Adrenal gland (tissue), 5 donors: ENCODE measurements at regions not wholly inside any gene's neighbourhood (a gene's known extent, or its start where the extent isn't known, plus 50 kb on each side); places are given as distances from the start of the nearest gene placed in this dataset.

ENCODE experiments used
- CTCF ChIP-seq, 6 experiments: fragments of 450-650 bp in 4 of 6; fragments of 200-600 bp in 2 of 6; sonication (generic) in 1 of 6; IDR thresholded peaks; 1 replicate in 5 of 6; 2 replicates in 1 of 6; pipeline versions ENCODE4 v1.5.1 to v1.8.0; 2016 to 2021; ENCODE audit warnings: antibody characterized with exemption in 6 of 6, mild to moderate bottlenecking in 2 of 6, moderate library complexity in 1 of 6
- POLR2A ChIP-seq, 2 donors: fragments of 450-650 bp; IDR thresholded peaks; one replicate each; pipeline ENCODE4 v1.6.1; 2017; ENCODE audit warnings: antibody characterized with exemption in 2 of 2, mild to moderate bottlenecking in 2 of 2, moderate library complexity in 1 of 2
- donor health status: DM: no; HTN: no; CAD: no.

DNA sequence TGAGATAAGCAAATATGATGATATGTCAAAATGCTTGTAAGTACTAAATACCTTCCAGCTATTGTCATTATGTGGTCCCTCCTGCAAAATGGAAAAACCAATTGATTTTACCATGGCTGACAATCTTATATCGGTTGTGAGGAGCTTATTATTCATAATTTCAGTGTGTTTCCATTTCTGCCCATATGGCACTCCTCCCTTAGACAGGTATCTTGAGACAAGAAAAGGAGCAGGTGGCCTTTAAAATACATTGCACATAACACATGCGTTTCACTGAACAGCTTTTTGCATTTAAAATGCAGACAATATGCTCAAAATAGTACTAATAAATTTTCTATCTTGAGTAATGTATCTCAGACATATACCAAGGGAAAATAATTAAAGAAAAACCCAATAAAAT lies 60.2 kb upstream of the SH3RF3 start:
- TF ChIP-seq CTCF (IDR thresholded peaks at IDR 0.05), result no peak
- no peak for TF ChIP-seq POLR2A (IDR thresholded peaks at IDR 0.05)
